ENCODE measurements at regions not wholly inside any gene's neighbourhood (a gene's known extent, or its start where the extent isn't known, plus 50 kb on each side); places are given as distances from the start of the nearest gene placed in this dataset.

DNA sequence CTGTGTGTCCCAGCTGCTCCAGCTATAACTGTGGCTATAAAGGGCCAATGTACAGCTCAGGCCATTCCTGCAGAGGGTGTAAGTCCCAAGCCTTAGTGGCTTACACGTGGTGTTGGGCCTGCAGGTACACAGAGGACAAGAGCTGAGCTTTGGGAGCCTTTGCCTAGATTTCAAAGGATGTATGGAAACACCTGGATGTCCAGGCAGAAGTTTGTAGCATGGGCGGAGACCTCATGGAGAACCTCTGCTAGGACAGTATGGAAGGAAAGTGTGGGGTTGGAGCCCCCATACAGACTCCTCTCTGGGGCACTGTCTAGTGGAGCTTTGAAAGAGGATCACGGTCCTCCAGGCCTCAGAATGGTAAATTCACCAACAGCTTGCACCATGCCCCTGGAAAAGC, 113.9 kb downstream of the RGS21 start:
- intact Hi-C loops (cut with micrococcal nuclease) = no loop called here
- FAIRE-seq (no peak), DNase-seq (ENCODE audit: low read depth, low spot score) (no peak)
- no peaks in the 10 kb centered on the region for H3K9me1 ChIP-seq (replicated peaks; ENCODE audit: control insufficient read depth, extremely low read depth, insufficient read depth, low read length)
- CTCF ChIA-PET = no interaction called here
- no peaks in the 10 kb centered on the region for H3K27me3 ChIP-seq (ENCODE audit: control insufficient read depth in 2 of 2, insufficient read depth in 2 of 2, low read length in 2 of 2)
- H3K9me3 ChIP-seq (replicated peaks; ENCODE audit: control insufficient read depth, insufficient read depth, low read length) = no peaks in the 10 kb centered on the region
- H3K36me3 ChIP-seq (ENCODE audit: control insufficient read depth in 2 of 2, extremely low read depth in 1 of 2, insufficient read depth in 2 of 2, low read length in 2 of 2) = no peaks in the 10 kb centered on the region
- dilution Hi-C loops (cut with MboI; ENCODE audit: extremely low pct_ligation_motif_present, low sequenced_read_pairs) = no loop called here
- no peak for TF ChIP-seq FOS (IDR thresholded peaks at IDR 0.05; ENCODE audit: borderline replicate concordance, insufficient read depth, low read length)
- TF ChIP-seq, protein P1, sequence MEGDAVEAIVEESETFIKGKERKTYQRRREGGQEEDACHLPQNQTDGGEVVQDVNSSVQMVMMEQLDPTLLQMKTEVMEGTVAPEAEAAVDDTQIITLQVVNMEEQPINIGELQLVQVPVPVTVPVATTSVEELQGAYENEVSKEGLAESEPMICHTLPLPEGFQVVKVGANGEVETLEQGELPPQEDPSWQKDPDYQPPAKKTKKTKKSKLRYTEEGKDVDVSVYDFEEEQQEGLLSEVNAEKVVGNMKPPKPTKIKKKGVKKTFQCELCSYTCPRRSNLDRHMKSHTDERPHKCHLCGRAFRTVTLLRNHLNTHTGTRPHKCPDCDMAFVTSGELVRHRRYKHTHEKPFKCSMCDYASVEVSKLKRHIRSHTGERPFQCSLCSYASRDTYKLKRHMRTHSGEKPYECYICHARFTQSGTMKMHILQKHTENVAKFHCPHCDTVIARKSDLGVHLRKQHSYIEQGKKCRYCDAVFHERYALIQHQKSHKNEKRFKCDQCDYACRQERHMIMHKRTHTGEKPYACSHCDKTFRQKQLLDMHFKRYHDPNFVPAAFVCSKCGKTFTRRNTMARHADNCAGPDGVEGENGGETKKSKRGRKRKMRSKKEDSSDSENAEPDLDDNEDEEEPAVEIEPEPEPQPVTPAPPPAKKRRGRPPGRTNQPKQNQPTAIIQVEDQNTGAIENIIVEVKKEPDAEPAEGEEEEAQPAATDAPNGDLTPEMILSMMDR (IDR thresholded peaks at IDR 0.05; ENCODE audit: extremely low read depth in 1 of 2, insufficient read depth in 1 of 2, low read depth in 1 of 2, low read length in 2 of 2) = no peak
- TF ChIP-seq JUN (IDR thresholded peaks at IDR 0.05; ENCODE audit: borderline replicate concordance, insufficient read depth, insufficient read length, low read depth) = no peak
- TF ChIP-seq GATA2 (IDR thresholded peaks at IDR 0.05; ENCODE audit: insufficient read depth, insufficient read length, low read depth, low read length) = no peak
- TF ChIP-seq, protein P2, sequence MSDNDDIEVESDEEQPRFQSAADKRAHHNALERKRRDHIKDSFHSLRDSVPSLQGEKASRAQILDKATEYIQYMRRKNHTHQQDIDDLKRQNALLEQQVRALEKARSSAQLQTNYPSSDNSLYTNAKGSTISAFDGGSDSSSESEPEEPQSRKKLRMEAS (IDR thresholded peaks at IDR 0.05; ENCODE audit: insufficient read depth, insufficient read length) = no peak
- TF ChIP-seq POLR2AphosphoS5 (IDR thresholded peaks at IDR 0.05; ENCODE audit: insufficient read depth, low read depth, low read length) = no peak
- TF ChIP-seq MYC (IDR thresholded peaks at IDR 0.05; ENCODE audit: low read depth, low read length) = no peak
- TF ChIP-seq POLR2A (IDR thresholded peaks at IDR 0.05; ENCODE audit: low read depth, low read length) = no peak
- no peak for TF ChIP-seq EZH2 (IDR thresholded peaks at IDR 0.05; ENCODE audit: borderline replicate concordance, low read depth, low read length, severe bottlenecking)
- H3K79me2 ChIP-seq (ENCODE audit: control insufficient read depth, insufficient read depth, low read length) = no peaks in the 10 kb centered on the region
- H3K9ac ChIP-seq (replicated peaks; ENCODE audit: extremely low read depth, insufficient read depth, low read length) = no peak overlapping the region
- no peak overlapping the region for H3K4me3 ChIP-seq (replicated peaks in 1 of 3; ENCODE audit: insufficient read depth in 1 of 3, low read depth in 1 of 3, low read length in 3 of 3)
- POLR2A ChIA-PET = no interaction called here
- no peaks in the 10 kb centered on the region for H3K4me1 ChIP-seq (ENCODE audit: control insufficient read depth, extremely low read depth, insufficient read depth, low read length)
- no peak overlapping the region for H2AFZ ChIP-seq (ENCODE audit: low read depth, low read length)
- no peak overlapping the region for H3K27ac ChIP-seq (ENCODE audit: insufficient read depth, low read depth, low read length)
- no peak overlapping the region for H3K4me2 ChIP-seq (ENCODE audit: insufficient read depth, low read length)
- H4K20me1 ChIP-seq (replicated peaks; ENCODE audit: control insufficient read depth, extremely low read depth, insufficient read depth, low read length) = no peaks in the 10 kb centered on the region
- BruUV-seq (replicated peaks) = no TSS peak

Measured in endothelial cell of umbilical vein (primary cell).